ENCODE measurements at regions not wholly inside any gene's neighbourhood (a gene's known extent, or its start where the extent isn't known, plus 50 kb on each side); places are given as distances from the start of the nearest gene placed in this dataset.
"Not testable (repeated sequence)": the region's sequence is repeated elsewhere in the genome, so short reads cannot be mapped to it uniquely, and the experiment has no call there.

DNA sequence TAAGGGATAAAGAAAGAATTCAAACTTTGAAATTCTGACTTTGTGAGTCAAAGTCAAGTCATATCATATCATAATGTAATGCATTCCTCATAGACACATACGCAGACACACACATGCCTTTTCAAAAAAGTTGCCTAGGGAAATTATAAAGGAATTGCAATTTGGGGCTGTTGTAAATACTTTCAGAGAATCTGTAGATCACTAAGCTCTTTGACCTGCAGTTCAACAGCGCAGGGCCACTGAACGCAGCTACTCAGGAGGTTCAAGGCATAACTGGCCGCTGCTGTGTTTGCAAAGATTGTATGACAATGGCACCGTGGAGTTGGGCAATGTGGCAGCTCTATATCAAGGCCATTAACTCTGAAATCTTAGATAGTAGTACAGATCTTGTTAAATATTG, 188.4 kb upstream of the THRB start:
- no peak for DNase-seq (ENCODE audit: low read depth, low spot score)
- H3K27ac ChIP-seq: peak overlapping the region; percentile 41

DNA sequence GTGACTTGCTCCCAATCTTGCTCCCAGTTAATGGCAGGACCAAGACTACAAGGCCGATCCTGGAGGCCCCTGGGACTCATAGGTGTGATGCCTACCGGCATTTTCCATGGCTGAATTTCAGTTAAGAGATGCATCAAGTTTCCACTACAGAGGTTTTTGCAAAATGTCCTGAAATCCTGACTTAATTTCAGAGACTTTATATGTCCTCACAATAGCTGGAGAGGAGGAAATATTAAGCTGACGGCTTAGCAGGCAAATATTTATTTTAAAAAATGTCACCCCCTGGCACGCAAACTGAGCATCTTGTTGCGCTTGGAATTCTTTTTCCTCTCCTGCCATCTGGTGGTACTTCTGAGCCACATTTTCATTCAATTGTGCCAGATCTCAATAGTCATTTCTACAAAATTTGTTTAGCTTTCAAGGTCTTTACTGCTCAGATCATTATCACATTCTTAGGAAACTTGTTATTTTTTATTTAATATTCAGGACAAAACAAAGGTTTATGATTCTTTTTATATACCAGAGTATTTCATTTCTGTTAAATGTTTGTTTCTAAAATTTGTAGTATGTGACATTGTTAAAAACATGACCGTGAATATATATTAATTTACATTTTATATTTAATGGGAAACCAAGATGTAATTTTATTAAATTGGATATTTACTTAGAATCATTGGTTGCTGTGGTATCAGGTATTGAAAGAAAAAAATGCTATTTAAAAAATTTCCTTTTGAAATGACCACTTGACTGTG, 189.2 kb upstream of the THRB start:
- DNase-seq (ENCODE audit: low read depth, low spot score): no peak
- H3K27ac ChIP-seq: peak overlapping the region; percentile 41

DNA sequence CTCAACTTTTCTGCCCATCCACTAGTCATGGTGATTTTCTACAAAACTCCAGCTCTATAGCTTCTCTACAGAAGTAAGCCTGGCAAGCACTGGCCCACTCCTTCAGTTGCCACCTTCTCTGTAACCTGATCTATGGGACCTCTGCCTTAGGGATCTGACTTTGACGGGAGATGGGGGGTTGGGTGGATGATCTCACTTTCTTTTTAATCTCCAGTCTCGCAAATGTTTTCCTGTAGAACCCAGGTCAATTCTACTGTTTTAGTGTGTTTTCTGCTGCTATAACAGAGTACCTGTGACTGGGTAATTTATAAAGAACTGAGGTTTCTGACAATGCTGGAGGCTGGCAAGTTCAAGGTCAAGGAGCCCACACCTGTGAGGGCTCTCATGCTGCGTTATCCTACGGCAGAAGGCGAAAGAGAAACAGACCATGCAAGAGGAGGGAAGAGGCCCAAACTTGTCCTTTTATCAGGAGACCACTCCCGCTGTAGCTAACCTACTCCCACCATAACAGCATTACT, 189.9 kb upstream of the THRB start:
- H3K27ac ChIP-seq: no peak overlapping the region

DNA sequence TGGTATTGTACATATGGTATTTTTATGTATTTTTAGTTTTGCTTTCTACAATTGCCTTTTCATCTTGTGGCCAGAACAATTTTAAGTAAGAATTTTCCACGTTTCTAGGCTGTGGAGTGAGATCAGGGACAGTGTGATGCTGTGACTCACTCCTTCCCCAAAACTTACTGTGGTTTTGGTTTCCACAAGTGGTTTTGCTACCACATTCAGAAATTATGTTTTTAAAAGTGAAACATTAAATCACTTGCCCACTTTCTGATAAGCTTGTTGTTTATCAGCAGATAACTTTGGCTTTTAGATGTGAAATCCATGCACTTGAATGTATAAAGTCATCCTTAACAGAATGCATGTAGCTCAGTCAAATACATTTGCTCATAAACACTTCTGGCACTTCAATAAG, 192.2 kb upstream of the THRB start:
- DNase-seq (ENCODE audit: low read depth, low spot score): no peak
- H3K27ac ChIP-seq: no peak overlapping the region

More for the DNA sequence above, 189.9 kb upstream of the THRB start:
- DNase-seq (ENCODE audit: low read depth, low spot score): no peak

DNA sequence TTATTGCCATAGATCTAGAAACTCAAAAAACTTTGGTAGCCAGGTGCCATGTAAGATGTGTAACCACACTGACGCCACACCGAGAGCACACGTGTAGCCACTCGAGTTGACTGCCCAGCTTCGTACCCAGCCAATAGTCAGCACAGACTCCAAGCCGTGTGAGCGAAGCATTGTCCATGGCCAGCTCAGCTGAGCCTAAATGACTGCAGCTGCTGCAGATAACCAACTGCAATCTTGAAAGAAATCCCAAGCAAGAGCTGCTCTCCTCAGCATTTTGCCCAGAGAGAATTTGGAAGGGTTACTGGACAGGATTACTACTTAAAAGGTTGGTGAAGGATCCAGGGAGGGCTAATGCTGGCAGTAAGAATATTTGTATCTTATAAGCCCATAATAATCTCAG, 193.0 kb upstream of the THRB start:
- DNase-seq (ENCODE audit: low read depth, low spot score): no peak
- no peak overlapping the region for H3K27ac ChIP-seq

DNA sequence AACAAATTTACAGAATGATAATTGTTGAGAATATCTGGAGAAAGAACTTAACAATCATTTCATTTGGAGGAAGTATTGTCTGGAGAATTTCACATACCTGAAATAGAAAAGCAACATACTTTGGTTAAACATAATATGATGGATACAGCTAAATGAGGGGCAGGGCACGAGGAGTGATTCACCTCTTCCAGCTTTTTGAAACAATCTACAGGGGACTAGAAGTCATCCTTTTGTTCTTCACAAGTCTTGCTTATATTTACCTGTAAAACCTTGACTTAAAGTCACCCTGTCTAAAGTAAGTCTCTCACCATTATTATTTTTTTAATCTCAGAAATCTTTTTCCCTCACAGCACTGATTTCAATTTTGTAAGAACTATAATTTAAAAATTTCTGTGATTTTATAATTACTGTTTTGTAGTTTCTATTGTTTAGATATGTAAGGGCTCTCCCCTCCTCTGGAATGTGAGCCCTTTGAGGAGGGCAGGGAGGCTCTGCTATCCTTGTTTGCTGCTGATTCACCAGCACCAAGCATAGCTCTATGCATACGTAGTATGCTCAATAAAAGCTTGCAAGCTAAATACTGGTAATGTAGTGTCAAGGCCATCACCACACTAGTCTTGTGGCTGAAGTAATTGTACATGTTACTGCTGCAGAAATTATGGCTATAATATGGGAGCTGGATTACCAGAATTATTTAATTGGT, 193.9 kb upstream of the THRB start:
- no peak overlapping the region for H3K27ac ChIP-seq
- no peak for DNase-seq (ENCODE audit: low read depth, low spot score)

DNA sequence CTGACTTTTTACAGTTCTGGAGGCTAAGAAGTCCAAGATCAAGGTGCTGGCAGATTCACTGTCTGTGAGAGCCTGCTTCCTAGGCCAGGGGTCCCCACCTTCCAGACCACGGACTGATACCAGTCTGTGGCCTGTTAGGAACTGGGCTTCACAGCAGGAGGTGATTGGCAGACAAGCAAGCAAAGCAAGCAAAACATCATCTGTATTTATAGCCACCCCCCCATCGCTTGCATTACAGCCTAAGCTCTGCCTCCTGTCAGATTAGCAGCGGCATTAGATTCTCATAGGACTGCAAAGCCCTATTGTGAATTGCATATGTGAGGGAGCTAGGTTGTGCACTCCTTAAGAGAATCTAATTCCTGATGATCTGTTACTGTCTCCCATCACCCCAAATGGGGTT, 194.7 kb upstream of the THRB start:
- no peak for DNase-seq (ENCODE audit: low read depth, low spot score)
- no peak overlapping the region for H3K27ac ChIP-seq

DNA sequence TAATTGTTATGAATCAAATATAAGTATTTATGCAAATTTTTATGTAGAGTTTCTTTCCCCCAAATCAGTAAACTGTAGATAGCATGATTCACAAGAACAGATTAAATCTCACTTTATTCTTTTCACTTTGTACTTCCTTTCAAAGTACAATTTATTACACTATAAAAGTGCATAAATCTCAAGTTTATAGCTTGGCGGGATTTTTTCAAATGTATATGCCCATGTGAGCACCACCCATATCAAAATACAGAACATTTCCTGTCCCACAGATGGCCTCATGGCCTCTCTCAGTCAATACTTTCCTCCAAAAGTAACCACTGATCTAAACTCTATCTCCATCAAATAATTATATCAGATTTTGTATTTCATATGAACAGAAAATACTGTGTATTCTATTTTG, 196.1 kb upstream of the THRB start:
- H3K27ac ChIP-seq: no peak overlapping the region
- DNase-seq (ENCODE audit: low read depth, low spot score): no peak

DNA sequence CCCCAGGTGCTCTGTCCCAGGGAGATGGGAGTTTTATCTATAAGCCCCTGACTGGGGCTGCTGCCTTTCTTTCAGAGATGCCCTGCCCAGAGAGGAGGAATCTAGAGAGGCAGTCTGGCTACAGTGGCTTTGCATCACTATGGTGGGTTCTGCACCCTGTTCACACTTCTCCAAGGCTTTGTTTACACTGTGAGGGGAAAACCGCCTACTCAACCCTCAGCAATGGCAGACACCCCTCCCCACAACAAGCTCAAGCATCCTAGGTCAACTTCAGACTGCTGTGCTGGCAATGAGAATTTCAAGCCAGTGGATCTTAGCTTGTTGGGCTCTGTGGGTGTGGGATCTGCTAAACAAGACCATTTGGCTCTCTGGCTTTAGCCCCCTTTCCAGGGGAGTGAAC, 204.4 kb upstream of the THRB start:
- H3K27ac ChIP-seq; DNase-seq (ENCODE audit: low read depth, low spot score): not testable (repeated sequence)

DNA sequence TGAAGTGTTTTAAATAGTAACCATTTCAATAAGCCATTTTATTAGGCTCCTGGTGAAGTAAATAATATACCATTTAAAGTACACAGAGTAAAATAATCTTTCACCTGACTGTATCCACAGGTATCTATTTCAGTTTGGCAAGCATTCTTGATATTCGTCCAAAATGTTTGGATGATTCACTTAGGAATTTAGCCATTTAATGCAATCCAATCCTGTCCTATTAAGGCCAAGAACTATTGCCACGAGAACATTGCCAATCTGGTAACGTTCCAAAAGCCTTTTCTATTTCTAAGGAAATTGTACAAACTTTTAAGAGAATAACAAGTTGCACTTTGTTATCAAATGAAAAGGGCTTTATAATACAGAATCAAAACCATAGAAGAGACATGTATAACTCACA, 209.8 kb upstream of the THRB start:
- H3K27ac ChIP-seq: peak overlapping the region; percentile 3
- peak; percentile 59 for DNase-seq (ENCODE audit: low read depth, low spot score)

DNA sequence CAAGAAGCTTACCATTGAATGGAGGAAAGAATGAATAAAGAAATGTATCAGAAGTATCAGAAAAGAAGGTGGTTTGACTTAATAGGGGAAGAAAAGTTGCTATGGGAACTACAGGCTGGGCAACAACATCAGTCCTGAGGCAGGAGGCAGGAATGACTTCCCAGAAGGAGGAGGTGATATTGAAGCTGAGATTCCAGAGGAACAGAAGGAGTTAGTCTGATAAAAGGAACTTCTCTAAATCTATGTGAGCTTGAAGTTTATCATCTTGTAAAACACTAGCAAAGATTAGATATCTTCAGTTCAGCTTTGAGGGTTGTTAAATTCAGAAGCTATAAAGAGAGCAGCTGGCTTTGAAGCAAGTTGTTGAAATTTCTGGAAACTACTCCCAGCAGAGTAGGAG, 213.3 kb upstream of the THRB start:
- no peak for DNase-seq (ENCODE audit: low read depth, low spot score)
- H3K27ac ChIP-seq: no peak overlapping the region

DNA sequence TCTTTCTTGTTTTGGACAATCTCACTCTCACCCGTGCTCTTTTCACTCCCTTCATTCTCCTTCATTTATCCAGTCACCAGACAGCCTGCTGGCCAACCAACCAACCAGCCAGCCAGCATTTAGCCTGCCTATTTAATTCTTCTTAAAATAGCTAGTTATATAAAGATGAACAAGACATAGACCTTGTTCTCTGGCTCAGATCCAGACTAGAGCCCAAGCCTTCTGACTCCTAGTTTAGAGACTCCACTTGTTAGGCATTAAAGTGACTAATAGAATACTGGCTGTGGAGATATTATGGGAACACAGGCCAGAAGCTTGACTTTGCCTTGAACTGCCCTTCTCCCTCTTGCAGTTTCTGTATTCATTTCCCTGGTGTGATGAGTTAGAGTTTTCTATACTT, 215.3 kb upstream of the THRB start:
- DNase-seq (ENCODE audit: low read depth, low spot score): no peak
- no peak overlapping the region for H3K27ac ChIP-seq

DNA sequence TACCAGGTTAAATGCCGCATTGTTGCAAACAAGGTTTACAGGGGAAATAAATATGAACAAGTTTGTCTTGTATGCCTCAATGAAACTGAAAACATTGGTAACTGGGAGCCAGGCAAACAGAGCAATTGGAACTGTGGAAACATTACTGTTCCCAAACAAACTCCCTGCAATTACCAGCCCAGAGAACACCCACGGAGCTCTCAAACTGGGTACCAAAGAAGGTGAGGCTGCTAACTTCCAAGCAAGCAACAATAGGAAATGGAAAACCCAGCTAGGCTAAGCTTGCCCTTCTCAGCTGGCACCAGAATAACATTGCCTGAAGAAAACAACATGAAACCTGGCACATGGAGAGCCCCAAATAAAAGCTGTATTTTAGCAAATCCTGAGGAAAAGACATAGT, 218.9 kb upstream of the THRB start:
- no peak for DNase-seq (ENCODE audit: low read depth, low spot score)

DNA sequence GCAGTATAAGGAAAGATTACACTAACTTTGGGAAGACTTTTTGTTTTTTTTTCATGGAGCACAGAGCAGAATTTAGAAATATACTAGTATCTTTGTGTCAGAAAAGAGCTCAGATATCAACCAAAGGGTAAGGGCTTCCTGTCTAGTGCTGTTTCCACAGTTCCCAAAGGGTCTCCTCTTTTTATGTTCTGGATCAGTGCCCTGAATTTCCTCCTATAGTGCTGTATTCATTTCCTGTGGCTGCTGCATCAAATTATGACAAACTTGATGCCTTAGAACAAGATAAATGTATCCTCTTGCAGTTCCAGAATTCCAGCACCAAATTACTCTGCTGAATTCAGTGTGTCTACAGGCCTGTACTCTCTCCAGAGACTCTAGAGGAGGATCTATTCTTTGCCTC, 219.8 kb upstream of the THRB start:
- no peak overlapping the region for H3K27ac ChIP-seq
- DNase-seq (ENCODE audit: low read depth, low spot score): no peak

More for the DNA sequence above, 218.9 kb upstream of the THRB start:
- no peak overlapping the region for H3K27ac ChIP-seq

DNA sequence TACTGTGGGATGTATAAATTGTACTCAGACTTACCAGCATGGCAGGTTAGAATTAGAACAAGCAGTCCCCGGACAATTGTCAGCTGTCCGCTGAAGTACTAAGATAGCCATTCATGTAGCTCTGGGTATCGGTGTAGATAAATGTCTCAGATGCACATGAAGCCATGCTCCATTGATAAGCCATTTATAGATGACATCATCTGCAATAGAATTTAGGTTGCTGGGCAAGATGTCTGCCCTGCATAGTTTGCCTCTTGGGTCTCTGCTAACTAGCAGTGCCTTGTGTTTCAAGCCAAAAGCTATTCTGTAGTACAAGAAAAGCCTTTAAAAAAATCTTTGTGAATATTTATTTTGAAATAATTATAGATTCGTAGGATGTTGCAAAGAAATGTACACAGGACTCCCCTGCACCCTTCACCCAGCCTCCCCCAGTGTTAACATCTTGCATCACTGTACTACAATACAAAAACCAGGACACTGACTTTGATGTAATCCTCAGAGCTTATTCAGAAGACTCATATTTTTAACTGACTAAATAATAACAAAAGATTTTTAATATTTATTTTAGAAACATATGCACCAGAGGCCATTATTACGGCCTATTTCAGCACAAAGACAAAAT, 220.6 kb upstream of the THRB start:
- H3K27ac ChIP-seq: no peak overlapping the region
- no peak for DNase-seq (ENCODE audit: low read depth, low spot score)

DNA sequence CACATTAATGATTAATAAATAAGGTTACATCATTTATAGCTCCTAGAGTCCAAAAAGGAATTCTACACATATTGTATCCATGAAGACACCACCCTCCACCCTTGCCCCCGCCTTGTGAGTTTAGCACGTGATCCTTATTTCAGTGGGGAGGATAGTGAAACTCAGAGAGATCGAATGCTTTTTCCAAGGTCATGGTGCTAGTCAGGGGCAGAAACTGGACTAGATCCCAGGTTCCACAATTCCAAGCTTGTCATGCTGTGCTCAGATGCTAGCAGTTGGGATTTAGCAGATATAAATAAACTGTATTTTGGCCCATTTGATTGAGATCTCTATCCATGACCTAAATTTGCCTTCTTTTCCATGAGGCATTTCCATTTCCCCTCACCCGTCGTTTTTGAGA, 227.4 kb upstream of the THRB start:
- DNase-seq (ENCODE audit: low read depth, low spot score): no peak
- no peak overlapping the region for H3K27ac ChIP-seq

DNA sequence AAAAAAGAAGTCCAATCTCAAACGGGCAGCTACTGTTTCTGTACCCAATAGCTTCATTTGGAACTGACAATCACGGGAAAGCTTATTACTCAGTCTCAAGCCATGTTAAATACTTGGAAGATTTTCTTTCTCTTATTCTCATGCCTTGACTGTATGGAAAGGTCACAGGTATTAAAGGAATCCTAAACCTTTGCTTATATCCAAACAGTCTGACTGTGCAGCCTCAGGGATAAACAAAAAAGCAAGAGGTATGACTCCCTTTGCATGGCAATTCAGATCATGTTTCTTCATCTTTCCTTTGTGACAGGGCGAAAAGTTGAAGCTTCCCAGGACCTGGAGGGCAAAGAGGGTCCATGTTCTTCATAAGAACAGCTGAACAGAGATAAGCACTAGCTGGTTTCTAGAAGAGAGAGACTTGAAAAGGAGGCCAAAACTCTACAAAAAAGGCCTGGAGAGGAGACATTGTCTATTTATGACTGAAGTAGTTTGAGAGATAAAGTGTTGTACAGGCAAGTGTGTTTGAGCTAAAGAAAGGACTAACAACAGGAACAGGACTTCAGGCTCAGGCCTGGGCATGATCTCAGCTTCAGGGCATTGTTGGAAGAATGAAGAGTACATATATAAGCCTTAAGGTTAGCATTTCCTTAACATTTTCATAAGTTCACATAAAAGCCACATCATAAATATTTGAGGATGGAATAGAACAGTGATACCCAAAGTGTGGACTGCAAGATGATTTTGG, 231.0 kb upstream of the THRB start:
- peak overlapping the region; percentile 73 for H3K27ac ChIP-seq
- DNase-seq (ENCODE audit: low read depth, low spot score): peak; percentile 46

DNA sequence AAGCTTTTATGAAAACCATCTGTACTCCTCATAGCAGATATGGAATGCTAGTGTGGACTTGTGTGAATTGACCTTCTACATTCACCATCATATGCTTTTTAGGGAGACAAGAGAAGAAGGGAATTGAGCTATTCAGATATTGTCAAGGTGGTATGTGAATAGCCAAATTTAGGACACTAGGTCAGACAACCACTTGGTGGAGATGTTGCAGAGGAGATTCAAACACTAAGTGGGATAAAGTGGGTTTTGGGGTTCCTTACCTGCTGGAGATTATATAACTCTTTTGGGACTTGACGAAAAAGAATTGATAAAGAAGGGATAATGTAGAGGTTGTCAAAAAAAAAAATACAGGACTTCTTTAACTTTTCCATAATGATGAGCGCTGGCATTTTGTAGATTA, 231.8 kb upstream of the THRB start:
- no peak for DNase-seq (ENCODE audit: low read depth, low spot score)
- H3K27ac ChIP-seq: peak overlapping the region; percentile 73

DNA sequence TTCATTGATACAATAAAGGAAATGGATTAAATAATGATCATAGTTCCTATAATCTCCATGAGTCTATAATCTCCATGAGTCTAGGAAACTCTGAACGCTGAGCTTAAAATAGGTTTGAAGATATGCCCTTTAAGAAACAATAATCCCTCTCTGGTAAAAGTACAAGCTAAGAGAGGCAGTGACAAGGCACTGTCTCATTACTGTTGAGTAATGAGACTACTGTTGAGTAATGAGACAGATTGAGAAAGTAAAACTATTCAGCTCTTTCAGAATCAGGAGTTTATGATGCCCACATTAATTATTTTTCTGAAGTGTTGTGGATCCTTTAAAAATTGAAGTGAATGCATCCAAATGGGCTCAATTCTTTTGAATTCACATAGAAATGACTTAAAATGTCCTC, 235.5 kb upstream of the THRB start:
- H3K27ac ChIP-seq: peak overlapping the region; percentile 51
- no peak for DNase-seq (ENCODE audit: low read depth, low spot score)

DNA sequence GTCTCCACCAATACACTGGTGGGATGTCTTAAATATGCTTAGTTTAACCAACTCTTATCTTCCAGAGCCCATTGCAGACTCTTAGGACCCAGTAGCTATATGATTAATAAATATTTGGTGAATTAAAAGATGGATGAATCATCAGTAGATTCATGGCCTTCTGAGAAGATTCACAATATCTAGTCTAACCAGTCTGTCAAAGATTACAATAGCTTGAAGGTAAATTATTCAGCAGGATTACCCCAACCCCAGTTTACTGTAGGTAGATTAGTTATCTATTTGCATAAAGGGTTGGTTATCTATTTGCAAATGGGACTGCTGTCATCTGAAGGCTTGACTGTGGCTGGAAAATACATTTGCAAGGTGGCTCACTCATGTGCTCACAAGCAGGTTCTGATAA, 239.4 kb upstream of the THRB start:
- peak; percentile 41 for DNase-seq (ENCODE audit: low read depth, low spot score)

DNA sequence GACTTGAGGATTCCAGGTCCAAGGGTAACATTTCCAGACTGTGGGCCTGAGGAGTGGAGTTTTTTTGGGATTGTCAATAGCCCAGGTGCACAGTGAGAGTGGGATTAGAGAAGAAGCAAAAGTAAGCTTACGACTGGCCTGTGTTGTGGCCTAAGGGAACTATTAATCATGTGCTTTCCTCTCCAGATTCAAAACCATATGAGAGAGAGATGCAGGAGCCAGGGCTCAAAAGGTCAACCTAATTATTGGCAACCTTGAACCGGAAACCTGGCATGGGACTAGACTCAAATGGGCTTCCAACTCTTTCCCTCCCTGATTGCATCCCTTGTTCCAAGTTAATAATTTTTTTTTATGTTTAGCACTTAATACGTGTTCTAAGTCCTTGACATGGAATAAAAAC, 242.1 kb upstream of the THRB start:
- DNase-seq (ENCODE audit: low read depth, low spot score): no peak
- H3K27ac ChIP-seq: no peak overlapping the region

More for the DNA sequence above, 239.4 kb upstream of the THRB start:
- H3K27ac ChIP-seq: no peak overlapping the region
